Daoy (cell line): ENCODE measurements at regions not wholly inside any gene's neighbourhood (a gene's known extent, or its start where the extent isn't known, plus 50 kb on each side); places are given as distances from the start of the nearest gene placed in this dataset.

ENCODE experiments used
- DNase-seq: peaks from one replicate; pipeline ENCODE4 v3.0.0-alpha.2; 2015; ENCODE audit warnings: low read depth

- DNase-seq = no peak
Observed at GRCh38 chr7:53965716-53966115, 576.5 kb upstream of the VSTM2A start.

- DNase-seq = no peak
Observed at GRCh38 chr7:53983480-53983879, 558.7 kb upstream of the VSTM2A start.

- DNase-seq = no peak
Observed at GRCh38 chr7:53984776-53985175, 557.4 kb upstream of the VSTM2A start.

GRCh38 chr7:53988376-53988775 is 553.8 kb upstream of the VSTM2A start:
- DNase-seq = no peak

- DNase-seq = no peak
Observed at GRCh38 chr7:53993224-53993623, 549.0 kb upstream of the VSTM2A start.

GRCh38 chr7:53996876-53997275 is 545.3 kb upstream of the VSTM2A start:
- DNase-seq = no peak

GRCh38 chr7:54014765-54015164 is 527.4 kb upstream of the VSTM2A start:
- DNase-seq = no peak

GRCh38 chr7:54015251-54015650 is 526.9 kb upstream of the VSTM2A start:
- DNase-seq = no peak

GRCh38 chr7:54037873-54038272 is 504.3 kb upstream of the VSTM2A start:
- DNase-seq = no peak

GRCh38 chr7:54060643-54061042 is 481.5 kb upstream of the VSTM2A start:
- no peak for DNase-seq

GRCh38 chr7:54066643-54067042 is 475.5 kb upstream of the VSTM2A start:
- no peak for DNase-seq

GRCh38 chr7:54069843-54070242 is 472.3 kb upstream of the VSTM2A start:
- DNase-seq = no peak

GRCh38 chr7:54072710-54073109 is 469.5 kb upstream of the VSTM2A start:
- no peak for DNase-seq

- no peak for DNase-seq
Observed at GRCh38 chr7:54076616-54077015, 465.6 kb upstream of the VSTM2A start.

- DNase-seq = no peak
Observed at GRCh38 chr7:54080525-54080924, 461.6 kb upstream of the VSTM2A start.

GRCh38 chr7:54080971-54081370 is 461.2 kb upstream of the VSTM2A start:
- DNase-seq = no peak

- no peak for DNase-seq
Observed at GRCh38 chr7:54084340-54084739, 457.8 kb upstream of the VSTM2A start.

GRCh38 chr7:54090652-54091213 is 451.4 kb upstream of the VSTM2A start:
- no peak for DNase-seq

- no peak for DNase-seq
Observed at GRCh38 chr7:54091322-54091721, 450.9 kb upstream of the VSTM2A start.

- DNase-seq = no peak
Observed at GRCh38 chr7:54097886-54098285, 444.3 kb upstream of the VSTM2A start.

- DNase-seq = no peak
Observed at GRCh38 chr7:54109501-54109900, 432.7 kb upstream of the VSTM2A start.

GRCh38 chr7:54111814-54112511 is 430.2 kb upstream of the VSTM2A start:
- DNase-seq = no peak

GRCh38 chr7:54112567-54112966 is 429.6 kb upstream of the VSTM2A start:
- no peak for DNase-seq
